GM12875 (cell line): ENCODE measurements at regions not wholly inside any gene's neighbourhood (a gene's known extent, or its start where the extent isn't known, plus 50 kb on each side); places are given as distances from the start of the nearest gene placed in this dataset.

Experiments used
- H3K4me3 ChIP-seq: one replicate; pipeline ENCODE4 v1.5.1; 2011; ENCODE audit warnings: low read depth, low read length, control low read depth
- TF ChIP-seq, protein P1 (sequence below): IDR thresholded peaks from 2 replicates; pipeline ENCODE4 v1.5.1; 2011; ENCODE audit warnings: low read depth, mild to moderate bottlenecking, control low read depth, inconsistent platforms, low read length, moderate library complexity, borderline replicate concordance; ENCODE audit not compliant: insufficient read depth

DNA sequence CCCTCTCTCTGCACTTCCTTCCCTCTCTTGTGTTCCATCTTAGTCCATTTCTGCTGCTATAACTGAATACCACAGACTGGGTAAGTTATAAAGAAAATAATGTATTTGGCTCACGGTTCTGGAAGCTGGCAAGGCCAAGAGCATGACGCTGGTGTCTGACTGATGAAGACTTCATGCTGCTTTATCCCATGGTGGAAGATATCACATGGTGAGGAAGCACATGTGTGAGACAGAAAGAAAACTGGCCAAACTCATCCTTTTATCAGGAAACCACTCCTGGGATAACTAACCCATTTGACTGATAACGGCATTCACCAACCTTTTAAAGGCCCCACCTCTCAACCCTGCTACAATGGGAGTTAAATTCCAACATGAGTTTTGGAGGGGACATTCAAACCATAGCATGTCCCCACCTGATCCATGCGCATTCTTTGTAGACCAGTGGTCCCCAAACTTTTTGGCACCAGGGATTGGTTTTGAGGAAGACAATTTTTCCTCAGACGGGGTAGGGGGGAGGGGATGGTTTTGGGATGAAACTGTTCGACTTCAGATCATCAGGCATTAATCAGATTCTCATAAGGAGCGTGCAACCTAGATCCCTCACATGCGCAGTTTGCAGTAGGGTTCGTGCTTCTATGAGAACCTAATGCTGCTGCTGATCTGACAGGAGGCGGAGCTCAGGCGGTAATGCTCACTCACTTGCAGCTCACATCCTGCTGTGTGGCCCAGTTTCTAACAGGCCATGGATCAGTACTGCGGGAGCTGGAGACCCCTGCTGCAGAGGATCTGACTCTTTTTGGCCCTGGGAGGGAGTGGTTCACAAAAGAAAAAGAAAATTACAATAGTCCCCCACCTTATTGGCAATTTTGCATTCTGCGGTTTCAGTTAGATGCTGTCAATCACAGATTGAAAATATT, 61.6 kb upstream of the SMOX start:
- TF ChIP-seq, protein P1, sequence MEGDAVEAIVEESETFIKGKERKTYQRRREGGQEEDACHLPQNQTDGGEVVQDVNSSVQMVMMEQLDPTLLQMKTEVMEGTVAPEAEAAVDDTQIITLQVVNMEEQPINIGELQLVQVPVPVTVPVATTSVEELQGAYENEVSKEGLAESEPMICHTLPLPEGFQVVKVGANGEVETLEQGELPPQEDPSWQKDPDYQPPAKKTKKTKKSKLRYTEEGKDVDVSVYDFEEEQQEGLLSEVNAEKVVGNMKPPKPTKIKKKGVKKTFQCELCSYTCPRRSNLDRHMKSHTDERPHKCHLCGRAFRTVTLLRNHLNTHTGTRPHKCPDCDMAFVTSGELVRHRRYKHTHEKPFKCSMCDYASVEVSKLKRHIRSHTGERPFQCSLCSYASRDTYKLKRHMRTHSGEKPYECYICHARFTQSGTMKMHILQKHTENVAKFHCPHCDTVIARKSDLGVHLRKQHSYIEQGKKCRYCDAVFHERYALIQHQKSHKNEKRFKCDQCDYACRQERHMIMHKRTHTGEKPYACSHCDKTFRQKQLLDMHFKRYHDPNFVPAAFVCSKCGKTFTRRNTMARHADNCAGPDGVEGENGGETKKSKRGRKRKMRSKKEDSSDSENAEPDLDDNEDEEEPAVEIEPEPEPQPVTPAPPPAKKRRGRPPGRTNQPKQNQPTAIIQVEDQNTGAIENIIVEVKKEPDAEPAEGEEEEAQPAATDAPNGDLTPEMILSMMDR, result no peak
- no peak overlapping the region for H3K4me3 ChIP-seq

DNA sequence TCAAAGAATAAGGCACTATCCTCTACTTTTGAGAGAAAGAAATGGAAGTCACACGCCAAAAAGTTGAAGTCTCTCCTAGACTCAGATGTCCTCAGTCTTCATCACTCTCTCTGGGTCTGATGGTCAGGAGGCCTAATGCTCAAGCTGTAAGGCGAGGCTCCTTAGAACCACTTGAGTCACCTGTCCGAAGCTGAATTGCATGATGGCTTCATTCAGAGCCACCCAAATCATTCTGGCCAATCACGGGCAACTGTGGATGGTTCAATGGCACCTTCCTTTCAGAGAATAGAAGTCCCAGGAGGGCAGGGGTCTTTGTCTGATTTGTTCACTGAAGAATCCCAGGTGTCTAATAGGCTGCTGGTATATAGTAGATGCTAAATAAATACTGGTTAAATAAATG, 63.9 kb upstream of the SMOX start:
- H3K4me3 ChIP-seq, result no peak overlapping the region
- TF ChIP-seq, protein P1, result no peak

DNA sequence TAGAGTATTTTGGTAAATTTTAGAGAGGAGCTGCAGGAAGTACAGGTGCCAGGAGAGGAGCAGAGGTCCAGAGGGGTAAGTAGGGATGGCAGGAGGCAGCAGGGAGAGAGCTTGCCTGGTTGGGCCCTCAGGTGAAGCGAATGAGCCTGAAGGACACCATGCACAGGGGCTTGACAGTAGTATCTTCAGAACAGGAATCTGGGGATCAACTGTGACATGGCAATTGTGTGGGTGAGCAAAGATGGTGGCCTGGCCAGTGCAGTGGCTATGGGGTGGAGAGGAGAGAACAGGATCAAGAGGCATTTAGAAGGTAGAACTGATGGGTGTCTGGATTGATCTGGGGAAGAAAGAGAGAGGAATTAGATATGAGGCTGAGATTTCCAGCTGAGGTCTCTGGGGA, 64.5 kb upstream of the SMOX start:
- H3K4me3 ChIP-seq, result no peak overlapping the region
- TF ChIP-seq, protein P1, result no peak

DNA sequence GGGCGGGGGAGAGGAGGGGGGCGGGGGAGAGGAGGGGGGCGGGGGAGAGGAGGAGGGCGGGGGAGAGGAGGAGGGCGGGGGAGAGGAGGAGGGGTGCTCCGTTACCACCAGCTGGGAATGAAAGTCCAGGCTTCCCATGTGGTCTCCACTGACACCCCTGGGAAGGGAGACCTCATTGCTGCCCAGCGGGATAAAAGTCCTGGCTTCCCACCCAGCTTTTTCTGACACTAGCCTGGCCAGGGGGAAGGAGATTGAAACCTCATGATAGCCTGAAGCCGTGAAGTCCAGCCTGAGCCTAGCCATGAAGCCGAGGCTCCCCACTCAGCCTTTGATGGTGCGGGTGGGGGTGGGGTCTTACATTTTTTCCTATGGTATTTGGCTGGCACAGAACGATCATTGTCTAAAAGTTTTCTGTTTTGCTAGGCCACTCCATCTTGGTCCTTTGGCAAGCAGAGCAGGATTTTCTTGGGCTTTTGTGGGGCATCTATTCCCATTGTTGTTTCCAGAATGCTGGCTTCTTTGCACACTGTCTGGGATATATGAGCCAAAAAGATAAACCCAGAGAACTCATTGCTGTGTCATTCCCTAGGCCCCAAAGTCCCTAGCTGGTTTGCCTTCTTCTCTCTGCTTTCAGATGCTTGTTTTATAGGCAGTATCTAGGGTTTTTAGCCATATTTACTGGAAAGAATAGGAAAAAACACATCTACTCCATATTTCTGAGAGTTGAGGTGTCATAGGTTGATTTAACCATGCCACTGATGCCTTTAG, 65.3 kb upstream of the SMOX start:
- TF ChIP-seq, protein P1, result no peak
- no peak overlapping the region for H3K4me3 ChIP-seq

DNA sequence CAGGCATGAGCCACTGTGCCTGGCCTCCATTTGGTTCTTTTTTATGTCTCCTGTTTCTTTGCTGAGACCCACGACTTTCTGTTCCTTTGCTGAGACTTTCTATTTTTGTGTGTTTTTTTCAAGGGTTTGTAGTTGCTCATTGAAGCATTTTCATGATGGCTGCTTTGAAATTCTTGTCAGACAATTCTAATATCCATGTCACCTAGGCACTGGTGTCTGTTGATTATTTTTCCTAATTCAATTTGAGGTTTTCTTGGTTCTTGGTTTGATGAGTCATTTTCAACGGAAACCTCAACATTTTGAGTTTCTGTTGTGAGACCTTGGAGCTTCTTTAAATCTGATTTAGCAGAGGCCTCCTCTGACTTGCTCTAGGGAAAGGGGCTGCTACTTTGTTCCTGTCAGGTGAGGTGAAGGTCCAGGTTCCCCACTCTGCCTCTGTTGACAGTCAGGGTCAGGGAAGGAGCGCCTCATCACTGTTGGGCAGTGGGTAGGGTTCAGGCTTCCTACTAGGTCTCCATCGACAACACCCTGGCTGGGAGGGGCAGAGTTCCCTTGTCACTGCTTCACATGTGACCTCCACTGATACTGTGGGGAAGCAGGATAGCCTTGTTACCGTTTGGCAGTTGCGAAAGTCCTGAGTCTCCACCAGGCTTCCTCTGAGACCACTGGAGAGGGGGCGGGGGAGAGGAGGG, 66.1 kb upstream of the SMOX start:
- no peak overlapping the region for H3K4me3 ChIP-seq
- TF ChIP-seq, protein P1, result no peak

DNA sequence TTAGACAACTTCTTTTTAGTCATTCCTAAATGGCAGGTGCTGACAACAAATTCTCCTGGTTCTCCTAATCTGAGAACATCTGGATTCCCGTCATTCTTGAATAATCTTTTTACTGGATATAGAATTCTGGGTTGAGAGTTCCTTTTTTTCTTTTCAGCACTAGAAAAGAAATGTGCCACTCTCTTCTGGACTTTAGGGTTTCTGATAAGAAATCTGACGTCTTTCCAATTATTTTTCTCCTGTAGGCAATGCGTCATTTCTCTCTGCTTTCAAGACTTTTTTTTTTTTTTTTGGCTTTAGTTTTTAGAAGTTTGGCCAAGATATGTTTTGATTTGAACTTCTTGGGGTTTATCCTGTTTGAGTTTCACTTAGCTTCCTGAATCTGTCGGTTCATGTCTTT, 66.1 kb upstream of the RNF24 start:
- TF ChIP-seq, protein P1, result no peak

More for the DNA sequence above, 66.1 kb upstream of the RNF24 start:
- no peak overlapping the region for H3K4me3 ChIP-seq
